HFF-Myc (cell line): ENCODE measurements at regions not wholly inside any gene's neighbourhood (a gene's known extent, or its start where the extent isn't known, plus 50 kb on each side); places are given as distances from the start of the nearest gene placed in this dataset.
A peak's percentile ranks its signal among the peaks of the same experiment; 100 is the strongest.

ENCODE experiments used
- DNase-seq: peaks from one replicate; pipeline ENCODE4 v3.0.0-alpha.2; 2011; ENCODE audit warnings: low read depth; ENCODE audit errors: extremely low read depth
- H3K4me3 ChIP-seq: replicated peaks from 2 replicates; pipeline ENCODE4 v1.5.1; 2011; ENCODE audit warnings: low read depth, mild to moderate bottlenecking, control low read depth, low read length
- TF ChIP-seq, protein P1 (sequence below): IDR thresholded peaks from 2 replicates; pipeline ENCODE4 v1.5.1; 2012; ENCODE audit warnings: mild to moderate bottlenecking, low read depth, low read length, control low read depth; ENCODE audit errors: missing control alignments

DNA sequence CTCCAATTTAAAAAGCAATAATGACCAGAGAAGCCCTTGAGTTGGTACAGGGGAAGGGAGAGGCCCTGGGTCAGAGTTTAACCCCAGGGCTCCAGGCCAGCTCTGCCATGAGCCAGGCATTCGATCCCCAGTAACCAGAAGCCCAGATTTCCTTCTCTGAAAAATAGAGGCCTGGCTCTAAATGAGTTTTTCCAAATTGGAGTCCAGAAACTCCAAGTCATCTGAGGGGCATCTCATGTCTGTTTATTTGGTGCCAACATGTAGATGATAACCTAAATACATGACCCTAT is 381.9 kb downstream of the CTTN start:
- H3K4me3 ChIP-seq: no peak overlapping the region
- TF ChIP-seq, protein P1, sequence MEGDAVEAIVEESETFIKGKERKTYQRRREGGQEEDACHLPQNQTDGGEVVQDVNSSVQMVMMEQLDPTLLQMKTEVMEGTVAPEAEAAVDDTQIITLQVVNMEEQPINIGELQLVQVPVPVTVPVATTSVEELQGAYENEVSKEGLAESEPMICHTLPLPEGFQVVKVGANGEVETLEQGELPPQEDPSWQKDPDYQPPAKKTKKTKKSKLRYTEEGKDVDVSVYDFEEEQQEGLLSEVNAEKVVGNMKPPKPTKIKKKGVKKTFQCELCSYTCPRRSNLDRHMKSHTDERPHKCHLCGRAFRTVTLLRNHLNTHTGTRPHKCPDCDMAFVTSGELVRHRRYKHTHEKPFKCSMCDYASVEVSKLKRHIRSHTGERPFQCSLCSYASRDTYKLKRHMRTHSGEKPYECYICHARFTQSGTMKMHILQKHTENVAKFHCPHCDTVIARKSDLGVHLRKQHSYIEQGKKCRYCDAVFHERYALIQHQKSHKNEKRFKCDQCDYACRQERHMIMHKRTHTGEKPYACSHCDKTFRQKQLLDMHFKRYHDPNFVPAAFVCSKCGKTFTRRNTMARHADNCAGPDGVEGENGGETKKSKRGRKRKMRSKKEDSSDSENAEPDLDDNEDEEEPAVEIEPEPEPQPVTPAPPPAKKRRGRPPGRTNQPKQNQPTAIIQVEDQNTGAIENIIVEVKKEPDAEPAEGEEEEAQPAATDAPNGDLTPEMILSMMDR: no peak
- no peak for DNase-seq

DNA sequence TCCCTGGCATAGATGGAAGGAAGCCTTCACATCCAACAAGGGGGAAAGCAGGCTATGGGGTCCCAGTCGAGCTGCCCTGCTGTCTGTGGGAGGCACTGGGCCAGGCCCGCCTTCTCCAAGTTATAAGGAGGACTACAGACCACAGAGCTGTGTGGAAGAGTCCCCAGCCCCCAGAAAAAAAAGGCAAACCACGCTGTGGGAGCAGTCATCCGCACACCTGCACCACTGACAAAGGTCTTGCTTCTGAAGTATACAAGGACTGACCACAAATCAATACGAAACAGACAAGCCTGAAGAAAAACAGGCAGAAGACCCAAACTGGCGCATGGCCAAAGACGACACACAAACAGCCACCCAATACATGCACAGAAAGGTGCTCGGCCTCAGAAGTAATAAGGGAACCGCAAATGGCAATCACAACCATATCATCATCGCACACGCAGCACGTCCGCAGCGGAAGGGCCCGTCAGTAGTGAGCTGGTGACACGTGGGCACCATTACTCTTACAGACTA is 384.1 kb downstream of the CTTN start:
- no peak for DNase-seq
- TF ChIP-seq, protein P1: no peak
- no peak overlapping the region for H3K4me3 ChIP-seq

DNA sequence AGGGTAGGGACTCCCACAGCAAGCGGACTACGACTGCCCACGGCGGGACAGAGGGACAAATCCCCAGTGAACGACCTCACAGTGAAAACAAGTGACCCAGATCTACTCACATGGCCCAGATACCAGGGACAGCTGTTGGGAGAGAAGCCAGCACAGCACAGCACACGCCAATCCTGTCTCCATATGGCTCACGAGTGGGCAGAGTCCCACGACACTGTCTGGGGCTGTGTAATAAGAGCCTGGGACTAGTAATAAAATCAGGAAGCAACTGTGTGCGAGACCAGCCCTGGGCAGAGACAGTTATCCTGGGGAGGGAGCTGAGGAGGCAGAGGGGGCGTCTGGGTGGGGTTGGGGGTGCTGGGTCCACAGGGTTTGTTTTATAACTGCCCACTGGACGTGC is 385.0 kb downstream of the CTTN start:
- TF ChIP-seq, protein P1: no peak
- H3K4me3 ChIP-seq: no peak overlapping the region
- no peak for DNase-seq

DNA sequence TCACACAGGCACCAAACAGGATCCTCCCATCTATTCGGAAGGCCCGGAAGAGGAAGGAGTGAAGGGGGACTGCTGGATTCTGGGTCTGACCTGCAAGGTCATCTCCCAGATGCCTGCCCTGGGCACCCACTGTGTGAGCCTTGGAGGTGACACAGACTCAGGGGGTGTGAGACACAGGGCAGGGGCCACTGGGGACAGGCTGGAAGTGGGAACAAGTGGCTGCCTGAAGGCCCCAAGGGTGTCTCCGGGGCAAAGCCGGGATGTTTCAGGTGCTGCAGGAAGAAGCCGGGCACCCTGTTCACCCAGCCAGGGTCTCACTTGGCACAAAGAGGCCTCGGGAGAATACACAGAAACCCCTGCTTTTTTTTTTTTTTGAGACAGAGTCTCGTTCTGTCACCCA is 385.5 kb downstream of the CTTN start:
- DNase-seq: no peak
- TF ChIP-seq, protein P1: no peak
- no peak overlapping the region for H3K4me3 ChIP-seq

DNA sequence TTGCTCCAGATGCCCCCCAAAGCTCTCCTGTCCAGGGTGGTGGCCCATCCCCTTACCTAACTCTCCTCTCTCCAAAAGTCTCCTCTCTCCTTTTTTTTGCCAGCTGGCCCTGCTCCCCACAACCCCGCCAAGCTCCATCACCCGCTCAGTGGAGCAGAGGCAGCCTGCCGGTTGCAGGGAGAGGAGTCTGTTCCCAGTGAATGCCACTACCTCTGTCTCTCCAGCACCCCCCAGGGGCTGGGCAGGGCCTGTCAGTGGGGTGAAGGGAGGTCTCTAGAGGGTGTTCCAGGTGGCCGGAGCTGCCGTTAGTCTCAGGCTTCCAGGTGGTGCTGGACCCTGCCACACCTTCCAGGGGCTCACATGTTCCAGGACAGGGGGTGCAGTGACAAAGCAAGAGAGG is 387.0 kb downstream of the CTTN start:
- DNase-seq: no peak
- TF ChIP-seq, protein P1: no peak

DNA sequence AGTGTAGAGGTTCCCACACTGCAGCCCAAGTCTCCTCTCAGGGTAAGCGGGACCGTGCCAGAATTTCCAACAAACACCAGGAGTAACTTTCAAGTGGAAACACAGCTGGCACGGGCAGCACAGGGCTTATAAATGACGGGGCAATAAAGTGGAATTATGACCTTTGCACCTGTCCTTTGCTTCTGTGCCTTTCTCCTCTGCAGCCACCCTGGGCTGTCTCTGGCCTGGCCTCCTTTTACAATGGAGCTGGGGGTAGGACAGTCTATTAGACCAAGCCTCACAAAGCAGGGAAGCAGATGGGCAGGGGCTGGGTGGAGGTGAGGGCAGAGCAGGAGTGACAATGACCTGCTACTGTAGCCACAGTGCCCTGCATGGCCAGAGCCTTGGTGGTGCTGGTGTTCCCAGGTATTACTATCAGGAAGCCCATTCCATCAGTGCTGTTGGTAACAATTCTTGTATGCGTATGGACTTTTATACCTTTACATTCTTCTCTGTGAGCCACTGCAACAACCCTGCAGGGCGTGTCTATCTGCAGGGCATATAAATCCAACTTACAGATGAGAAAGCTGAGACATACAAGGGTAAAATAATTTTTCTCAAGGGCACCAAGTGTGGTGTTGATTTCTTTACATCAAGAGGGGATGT is 387.8 kb downstream of the CTTN start:
- TF ChIP-seq, protein P1: no peak
- H3K4me3 ChIP-seq: no peak overlapping the region

More for the DNA sequence above, 387.0 kb downstream of the CTTN start:
- H3K4me3 ChIP-seq: no peak overlapping the region

DNA sequence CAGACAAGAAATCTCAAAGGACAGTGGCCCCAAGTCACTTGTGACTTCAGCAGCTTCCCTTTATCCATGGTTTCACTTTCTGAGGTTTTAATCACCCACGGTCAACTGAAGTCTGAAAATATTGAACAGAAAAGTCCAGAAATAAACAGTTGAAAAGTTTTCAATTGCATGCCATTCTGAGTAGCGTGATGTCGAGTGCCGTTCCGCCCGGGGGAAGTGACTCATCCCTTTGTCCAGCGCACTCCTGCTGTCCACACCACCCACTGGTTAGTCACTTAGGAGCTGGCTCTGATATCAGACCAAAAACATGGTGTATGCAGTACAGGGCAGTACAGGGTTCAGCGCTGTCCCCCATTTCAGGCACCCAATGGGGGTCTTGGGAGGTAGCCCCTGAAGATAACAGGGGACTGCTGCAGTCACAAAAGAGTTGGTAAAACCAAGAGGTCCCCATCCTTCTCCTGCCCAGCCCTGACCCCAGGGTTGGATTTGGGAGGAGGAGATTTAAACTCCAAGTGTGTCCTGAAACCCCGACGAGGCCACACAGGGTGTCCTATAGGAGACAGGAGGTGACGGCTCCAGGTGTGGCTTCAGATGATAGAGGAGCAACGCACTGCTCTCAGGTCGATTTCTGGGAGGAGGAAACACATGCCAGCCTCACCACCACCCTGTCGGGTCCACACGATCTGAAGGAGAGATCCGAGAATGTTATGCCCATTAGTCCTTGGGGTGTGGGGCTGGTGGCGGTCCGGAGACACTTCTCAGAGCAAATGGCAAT is 390.1 kb downstream of the CTTN start:
- DNase-seq: peak; percentile 33
- H3K4me3 ChIP-seq: no peak overlapping the region
- TF ChIP-seq, protein P1: no peak

More for the DNA sequence above, 387.8 kb downstream of the CTTN start:
- no peak for DNase-seq
